NCI-H82 (cell line): ENCODE measurements at regions not wholly inside any gene's neighbourhood (a gene's known extent, or its start where the extent isn't known, plus 50 kb on each side); places are given as distances from the start of the nearest gene placed in this dataset.

Source experiments
- DNase-seq: peaks from one replicate; lab custom pipeline; 2025; lab: John Stamatoyannopoulos, UW

GRCh38 chr12:85352016-85352415, 72.0 kb downstream of the ALX1 start:
- DNase-seq, result peak; percentile 14

GRCh38 chr12:85356596-85357385, 76.8 kb downstream of the ALX1 start:
- DNase-seq, result no peak

DNA sequence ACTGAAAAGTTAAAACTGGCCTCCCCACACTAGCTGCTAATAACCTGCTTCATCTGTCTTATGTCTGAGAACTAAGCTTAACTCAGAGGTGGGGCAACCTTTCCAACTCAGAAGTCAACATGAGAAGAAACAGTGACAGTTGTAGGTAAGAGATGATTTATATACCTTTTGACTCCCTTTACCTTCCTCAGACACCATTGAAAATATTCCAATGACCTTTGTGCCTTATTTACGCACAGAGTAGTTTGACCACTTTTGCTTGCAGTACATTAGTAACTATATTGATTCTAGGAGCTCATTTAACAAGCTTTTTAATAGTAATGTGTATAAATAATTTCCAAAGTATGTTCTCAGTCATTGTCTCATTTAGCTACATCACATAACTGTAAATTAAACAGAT, 77.6 kb downstream of the ALX1 start:
- no peak for DNase-seq

- DNase-seq, result no peak
Observed at GRCh38 chr12:85358715-85359114, 78.7 kb downstream of the ALX1 start.

GRCh38 chr12:85363382-85364190, 83.6 kb downstream of the ALX1 start:
- DNase-seq, result no peak

DNA sequence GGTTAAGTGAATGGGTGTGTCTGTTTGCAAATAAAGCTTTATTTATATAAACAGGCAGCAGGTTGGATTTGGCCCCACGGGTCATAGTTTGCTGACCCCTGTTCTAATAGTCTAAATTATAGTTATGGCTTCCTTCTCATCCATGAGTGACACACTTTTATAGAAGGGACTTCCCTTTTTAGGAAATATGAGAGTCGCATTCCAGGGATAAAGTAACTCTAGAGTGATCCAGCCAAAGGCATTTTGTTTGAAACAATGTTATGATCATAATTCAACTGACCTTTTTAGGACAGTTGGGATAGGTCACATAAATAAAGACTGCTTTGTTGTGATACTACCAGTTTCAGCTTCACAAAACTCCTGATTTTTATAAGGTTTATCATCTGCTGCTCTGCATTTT, 87.9 kb downstream of the ALX1 start:
- no peak for DNase-seq

DNA sequence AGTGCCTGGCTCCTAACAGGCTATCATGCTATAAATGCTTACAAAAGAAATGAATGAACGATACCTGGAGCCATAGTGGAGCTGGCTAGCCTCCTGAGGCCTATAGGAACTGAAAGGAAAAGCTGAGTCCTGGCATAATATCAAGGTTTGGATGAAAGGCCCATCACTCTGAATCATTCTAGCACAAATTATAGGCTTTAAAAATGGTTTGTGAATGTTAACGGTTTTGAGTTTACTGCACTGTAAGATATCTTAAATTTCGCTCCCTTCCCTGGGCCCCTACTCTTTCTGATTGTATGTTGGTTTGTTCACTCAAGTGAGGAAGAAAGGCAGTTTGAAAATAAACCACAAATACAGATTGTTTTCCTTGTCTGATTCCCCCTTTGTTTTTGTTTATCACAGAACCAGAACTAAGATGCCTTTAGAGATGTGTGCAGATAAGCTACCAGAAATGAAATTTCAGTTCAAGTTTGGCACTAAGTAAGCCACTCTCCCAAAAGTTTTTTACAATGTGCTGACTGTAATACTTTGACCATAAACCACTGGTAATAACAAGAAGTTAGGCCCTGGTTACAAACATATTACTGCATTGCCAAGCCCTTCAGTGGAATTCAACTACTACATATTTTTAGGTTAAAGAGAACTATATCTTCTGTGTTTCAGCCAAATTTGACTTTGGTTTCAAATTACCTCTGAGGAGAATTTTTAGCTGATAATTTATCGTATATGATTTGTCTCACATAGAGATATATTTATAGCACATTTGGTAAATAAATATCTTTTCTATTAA, 89.5 kb downstream of the ALX1 start:
- DNase-seq, result no peak

- no peak for DNase-seq
Observed at GRCh38 chr12:85373045-85373444, 93.0 kb downstream of the ALX1 start.

- no peak for DNase-seq
Observed at GRCh38 chr12:85374981-85375380, 95.0 kb downstream of the ALX1 start.

GRCh38 chr12:85385406-85385805, 105.4 kb downstream of the ALX1 start:
- no peak for DNase-seq

DNA sequence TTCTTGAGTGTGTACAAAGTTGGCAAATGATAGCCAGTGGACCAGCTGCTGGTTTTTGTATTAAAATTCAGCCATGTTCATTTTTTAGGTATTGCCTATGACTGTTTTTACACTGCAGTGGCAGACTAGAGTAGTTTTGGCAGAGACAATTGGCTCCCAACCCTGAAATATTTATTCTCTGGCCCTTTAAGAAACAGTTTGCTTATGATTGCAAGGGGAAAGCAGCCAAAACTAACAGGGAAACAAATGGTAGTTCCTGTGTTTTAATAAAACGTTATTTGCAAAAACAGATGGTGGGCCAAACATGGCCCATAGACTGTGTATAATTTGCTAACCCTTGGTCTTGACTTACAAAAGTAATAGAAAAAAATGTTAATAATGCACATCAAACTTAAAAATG, 110.2 kb downstream of the ALX1 start:
- DNase-seq, result no peak

DNA sequence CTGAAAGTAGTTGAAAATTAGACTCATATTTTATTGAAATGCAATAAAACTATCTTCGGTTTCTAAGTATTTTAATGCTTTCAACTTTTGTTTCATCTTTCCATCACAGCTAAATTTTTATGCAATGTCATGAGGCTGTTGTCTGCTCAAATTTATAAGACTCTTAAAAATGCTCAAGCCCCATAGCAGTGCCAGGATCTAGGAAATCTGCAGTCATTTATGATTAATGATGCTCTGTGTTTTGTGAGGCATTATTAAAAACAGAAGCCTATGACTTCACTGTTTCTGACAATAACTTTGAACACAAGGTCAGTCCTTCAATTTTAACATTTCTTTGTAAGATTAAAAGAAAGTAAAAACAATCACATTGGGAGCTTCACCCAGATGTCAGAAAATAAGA, 112.5 kb downstream of the ALX1 start:
- DNase-seq, result no peak

DNA sequence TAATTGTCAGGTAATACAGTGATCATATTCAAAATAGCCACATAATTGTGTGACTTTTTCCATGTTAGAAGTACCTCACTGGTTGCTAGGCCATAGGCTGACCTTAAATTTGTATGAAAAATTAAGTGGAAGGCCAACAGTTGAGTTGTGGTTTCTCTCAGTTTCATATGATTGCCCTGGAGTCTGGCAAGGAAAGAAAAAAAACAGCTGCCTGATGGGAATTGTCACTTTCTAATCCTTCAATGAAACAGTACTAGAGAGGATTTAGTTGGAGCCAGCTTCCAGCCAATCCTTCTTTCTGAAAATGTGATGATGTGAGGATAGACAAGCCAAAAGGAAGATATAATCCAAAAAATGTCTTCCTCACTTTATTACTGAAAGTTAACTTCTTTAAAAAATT, 113.6 kb downstream of the ALX1 start:
- DNase-seq, result peak; percentile 49

- DNase-seq, result peak; percentile 21
Observed at GRCh38 chr12:85394065-85394464, 114.0 kb downstream of the ALX1 start.

GRCh38 chr12:85394809-85395208, 114.8 kb downstream of the ALX1 start:
- no peak for DNase-seq

GRCh38 chr12:85405262-85405661, 125.2 kb downstream of the ALX1 start:
- DNase-seq, result no peak

- no peak for DNase-seq
Observed at GRCh38 chr12:85405781-85406522, 125.9 kb downstream of the ALX1 start.

- DNase-seq, result no peak
Observed at GRCh38 chr12:85413266-85413665, 133.2 kb downstream of the ALX1 start.

DNA sequence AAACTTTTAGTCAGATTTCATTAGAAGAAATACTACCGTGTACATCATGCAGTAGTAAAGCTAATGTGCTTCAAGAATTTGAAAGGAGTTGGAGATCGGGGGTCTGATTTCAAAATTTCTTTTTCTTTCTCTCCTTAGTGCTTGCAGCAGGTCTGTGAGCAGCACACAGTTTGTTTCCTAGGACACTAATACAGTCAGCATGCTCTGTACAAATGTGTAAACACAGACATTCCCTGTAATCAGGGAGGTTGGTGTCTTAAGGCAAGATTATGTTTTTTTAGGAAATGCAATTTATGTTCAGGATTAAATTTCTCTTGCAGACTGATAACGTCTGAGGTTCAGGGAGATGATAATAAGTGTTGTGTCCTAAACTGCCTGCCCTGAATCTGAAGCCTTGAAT, 142.7 kb downstream of the ALX1 start:
- no peak for DNase-seq

- no peak for DNase-seq
Observed at GRCh38 chr12:85423947-85424346, 143.9 kb downstream of the ALX1 start.

- peak; percentile 28 for DNase-seq
Observed at GRCh38 chr12:85424581-85425348, 144.7 kb downstream of the ALX1 start.
